GM18499 (cell line): ENCODE measurements at regions not wholly inside any gene's neighbourhood (a gene's known extent, or its start where the extent isn't known, plus 50 kb on each side); places are given as distances from the start of the nearest gene placed in this dataset.

Experiments
- ATAC-seq: cut with Tn5 transposase; IDR thresholded peaks from one replicate; pipeline ENCODE4 v1.9.1; 2021; ENCODE audit warnings: moderate number of reproducible peaks; ENCODE audit not compliant: insufficient read depth, unreplicated experiment

- ATAC-seq = no peak
Observed at GRCh38 chr4:140316799-140317198, 56.6 kb upstream of the SCOC start.

- no peak for ATAC-seq
Observed at GRCh38 chr4:140315970-140316369, 57.5 kb upstream of the SCOC start.

DNA sequence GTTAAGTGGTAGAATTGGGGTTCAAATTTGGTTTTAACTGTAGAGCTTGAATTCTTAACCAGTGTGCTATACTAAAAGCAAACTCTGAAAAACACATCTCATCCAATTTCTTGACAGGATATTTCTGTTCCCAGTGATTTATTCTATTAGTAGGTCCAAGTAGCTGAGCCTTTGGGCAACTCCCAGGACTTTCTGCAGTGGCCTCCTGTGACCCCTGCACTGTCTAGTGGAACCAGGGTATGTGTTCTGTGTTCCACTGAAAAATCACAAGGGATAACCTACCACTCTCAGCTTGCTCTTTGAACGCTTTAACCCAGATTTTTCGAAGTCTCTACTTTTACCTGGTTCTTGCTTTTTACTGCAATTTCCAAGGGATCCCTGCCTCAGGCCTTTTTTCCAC is 58.0 kb upstream of the SCOC start:
- no peak for ATAC-seq

- no peak for ATAC-seq
Observed at GRCh38 chr4:140315019-140315418, 58.4 kb upstream of the SCOC start.

- ATAC-seq = no peak
Observed at GRCh38 chr4:140312100-140312499, 61.3 kb upstream of the SCOC start.

DNA sequence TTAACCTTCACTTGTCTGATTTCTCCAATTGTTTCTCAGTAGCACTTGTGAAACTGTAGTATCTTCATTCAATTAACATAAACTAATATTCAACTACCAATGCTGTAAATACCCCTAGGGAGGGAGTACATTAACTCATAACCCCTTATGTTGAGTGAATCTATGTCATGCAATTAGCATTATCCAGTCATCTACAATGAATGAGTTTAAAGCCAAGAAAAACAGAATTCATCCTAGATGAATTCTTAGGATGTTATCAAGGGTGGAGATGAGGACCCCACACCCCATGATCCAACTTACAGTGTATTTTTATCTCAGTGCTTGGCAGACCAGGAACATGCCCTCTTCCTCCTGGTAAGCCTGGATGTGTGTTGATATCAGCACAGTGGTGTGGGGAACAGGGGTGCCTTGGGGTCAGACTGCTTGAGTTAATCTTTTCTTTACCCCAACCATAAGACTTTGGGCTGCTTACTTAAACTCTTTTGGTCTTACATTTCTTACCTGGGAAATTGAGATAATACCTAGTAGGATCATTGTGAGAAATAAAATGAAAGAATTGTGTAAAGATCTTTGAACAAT is 62.1 kb upstream of the SCOC start:
- ATAC-seq = no peak

GRCh38 chr4:140309124-140309870 is 64.1 kb upstream of the SCOC start:
- no peak for ATAC-seq

GRCh38 chr4:140308366-140309123 is 64.9 kb upstream of the SCOC start:
- ATAC-seq = no peak

- no peak for ATAC-seq
Observed at GRCh38 chr4:140305053-140305452, 68.4 kb upstream of the SCOC start.

DNA sequence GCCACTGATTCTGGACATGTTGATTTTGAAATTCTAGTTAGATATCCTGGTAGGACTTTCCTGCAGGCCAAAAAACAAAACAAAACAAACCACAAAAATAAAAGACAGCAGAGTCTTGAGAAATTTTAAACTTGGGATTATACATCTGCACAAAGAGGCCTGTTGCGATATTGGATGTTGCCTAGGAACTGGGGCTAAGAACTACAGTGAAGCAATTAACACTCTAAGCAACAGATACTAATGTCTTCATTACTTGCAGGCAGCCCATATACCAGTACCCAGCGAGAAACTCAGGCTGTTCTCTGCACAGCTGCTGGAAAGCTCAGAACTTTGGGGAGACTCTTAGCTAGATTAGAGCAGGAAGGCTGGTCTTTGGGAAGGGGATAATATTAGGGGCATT is 69.1 kb upstream of the SCOC start:
- no peak for ATAC-seq

DNA sequence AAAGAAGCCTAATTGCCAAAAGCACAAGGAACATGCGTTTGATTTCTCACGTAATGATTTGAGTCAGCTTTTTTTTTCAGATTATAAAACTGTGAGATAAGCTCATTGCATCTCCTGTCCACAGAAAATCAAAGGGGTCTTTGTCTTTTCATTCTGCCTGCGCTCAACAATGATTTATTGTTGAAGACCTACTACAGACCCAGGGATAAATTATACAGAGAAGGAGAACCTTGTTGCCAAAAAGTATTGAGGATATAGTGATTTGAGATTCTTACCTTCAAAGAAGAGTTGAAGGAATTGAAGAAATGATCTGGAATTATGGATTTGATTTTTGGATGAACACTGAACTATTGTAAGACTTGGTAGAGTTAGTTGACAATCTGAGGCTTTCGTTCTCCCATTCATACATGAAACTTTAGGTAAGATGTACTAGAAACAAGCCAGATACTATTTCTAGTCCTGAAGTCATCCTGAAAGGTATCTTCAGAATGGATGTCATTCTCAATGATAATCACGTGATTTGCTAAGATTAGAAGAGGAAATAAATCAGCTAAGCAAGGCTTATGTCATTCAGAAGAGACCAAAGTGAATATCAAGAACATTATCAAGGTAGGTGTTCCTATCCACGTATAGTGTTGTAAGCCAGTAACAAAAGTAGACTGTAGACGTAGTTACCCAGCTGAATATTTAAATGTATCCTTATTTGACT is 71.1 kb upstream of the SCOC start:
- no peak for ATAC-seq

DNA sequence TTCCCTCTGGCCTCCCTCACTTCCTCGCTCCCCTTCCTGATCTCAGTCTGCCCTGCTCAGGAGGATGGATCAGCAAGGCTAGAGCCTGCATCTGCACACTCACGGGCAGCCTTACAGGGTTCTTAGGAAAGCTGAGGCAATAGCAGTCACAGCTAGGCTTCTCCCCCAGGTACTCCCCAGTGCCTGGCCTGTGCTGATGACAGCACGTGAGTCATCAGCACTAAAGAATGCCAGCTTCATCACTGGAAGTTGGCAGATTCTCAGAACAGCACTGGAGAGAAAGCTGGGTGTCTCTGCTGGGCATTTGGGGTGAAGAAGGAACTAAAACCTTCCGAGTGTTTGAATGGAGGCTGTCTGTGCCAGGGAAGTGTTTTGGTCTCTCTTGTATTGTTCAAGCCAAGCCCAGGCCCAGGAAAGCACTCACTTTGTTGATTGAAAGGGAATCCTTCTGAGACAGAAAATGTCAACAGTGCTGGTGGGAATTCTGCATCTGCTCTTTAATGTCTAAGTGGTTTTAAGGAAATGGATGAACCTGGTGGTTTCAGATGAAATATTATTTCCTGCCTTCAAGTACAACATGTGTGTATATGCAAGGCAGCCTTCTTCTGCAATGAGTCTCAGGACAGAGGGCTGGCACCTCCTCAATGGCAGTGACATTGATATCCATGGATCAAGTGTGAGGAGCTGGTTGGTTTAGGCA is 73.0 kb upstream of the SCOC start:
- no peak for ATAC-seq

DNA sequence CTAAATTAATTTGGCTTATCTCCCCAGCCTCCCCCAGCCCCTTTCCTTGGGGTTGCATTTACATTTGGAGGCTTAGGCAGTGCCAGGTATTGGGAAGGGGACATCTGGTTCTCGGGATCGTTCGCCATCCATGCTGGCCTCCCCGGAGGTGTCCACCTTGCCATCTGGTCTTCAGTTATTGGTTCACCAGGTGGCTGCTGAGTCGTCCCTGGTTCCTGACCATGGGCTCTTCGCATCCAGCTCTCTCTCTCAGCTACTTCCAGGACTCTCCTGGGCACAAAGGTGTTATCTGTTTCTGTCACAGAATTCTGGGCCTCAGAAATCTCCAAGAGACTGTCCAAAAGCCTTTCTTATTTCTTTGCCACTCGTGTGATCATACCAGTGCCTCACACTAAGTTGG is 75.4 kb upstream of the SCOC start:
- no peak for ATAC-seq

DNA sequence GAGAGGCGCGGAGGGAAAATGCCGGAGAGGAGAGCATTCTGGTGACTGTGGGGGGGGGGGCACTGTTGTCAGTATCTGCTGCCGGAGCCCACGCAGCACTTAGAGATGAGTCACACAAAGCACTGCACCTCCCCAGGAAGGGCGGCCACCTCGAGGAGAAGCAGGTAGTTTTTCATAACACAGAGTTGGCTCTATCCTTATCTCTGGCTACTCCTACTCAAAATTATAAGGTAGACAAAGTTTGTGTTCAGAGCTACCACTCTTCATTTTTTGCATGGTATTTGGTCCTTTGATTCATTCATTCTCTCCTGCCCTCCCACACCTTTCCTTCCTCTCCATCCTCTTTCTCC is 76.2 kb upstream of the SCOC start:
- ATAC-seq = no peak

DNA sequence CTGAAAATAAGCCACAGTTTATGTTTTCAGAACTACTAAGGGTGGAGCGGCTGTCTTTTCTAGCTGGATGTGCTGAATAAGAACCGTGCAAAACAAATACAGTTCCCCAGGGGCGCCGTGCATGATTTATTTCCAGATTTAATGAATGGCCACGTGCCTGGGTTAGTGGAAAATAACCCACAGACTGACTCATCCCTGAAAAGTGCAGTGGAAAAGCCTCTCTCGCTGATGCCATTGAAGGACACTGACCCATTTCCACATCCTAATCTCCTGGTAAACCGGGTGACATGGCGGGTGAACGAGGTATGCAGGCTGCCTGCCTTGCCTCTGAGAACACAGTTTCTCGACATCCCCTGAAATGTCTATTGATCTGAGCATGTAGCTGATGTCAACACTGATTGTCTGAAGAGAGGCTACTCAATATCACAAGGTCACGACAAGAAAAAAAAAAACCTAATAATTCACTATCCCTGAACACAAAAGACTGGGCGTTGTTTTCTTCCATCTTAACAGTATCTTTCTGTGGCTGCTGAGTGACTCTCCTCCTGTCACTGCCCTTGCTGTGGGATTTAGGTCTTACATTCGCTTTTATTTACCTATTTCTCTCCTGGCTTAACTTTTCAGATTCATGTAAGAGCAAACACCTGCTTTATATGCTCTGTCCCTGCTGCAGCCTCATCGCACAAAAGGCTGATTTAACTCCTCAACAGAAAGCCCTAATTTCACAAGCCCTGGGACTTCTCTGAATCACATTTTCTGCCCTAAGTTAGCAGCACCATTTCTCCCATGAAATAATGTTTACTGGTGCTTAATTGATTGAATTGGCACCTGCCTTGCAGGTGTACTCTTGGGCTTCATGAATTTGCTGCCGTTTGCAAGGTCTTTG is 76.9 kb upstream of the SCOC start:
- ATAC-seq = no peak

DNA sequence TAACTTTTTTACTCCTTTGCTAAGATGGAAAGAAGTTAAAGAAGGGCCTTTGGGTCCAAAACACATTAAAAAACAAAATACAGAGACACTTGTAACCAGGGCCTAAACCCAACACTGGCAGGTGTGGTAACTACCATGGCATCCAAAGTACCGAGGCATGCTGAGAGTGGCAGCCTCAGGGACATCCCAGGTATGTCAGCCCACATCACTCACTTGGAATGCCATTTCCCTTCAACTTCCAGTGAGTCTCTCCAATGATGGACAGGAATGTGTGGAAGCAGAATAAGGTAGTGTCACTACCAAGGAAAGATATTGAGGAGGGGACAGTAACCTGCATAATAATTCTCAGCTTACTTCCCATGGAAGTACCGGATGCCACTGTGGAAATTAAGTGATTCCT is 79.5 kb upstream of the SCOC start:
- no peak for ATAC-seq

GRCh38 chr4:140291259-140291658 is 82.2 kb upstream of the SCOC start:
- ATAC-seq = no peak

DNA sequence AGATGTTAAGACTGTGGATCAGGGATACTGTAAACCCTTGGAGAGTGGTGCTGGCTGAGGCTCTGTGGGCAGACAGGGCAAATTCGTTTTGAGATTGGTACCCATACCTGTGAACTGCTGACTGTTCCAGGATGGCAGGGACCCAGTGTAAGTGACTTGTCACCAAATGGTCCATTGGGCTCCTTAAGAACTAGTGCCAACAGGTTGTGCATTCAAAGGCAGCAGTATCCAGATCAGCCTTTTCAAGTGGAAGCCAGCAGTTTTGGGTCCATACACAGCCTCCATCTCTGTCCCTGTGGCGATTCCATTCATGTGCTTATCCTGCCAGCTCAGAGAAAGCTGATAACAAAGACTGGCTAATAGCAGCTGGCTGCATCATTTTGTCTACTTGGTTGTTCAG is 84.0 kb upstream of the SCOC start:
- no peak for ATAC-seq

DNA sequence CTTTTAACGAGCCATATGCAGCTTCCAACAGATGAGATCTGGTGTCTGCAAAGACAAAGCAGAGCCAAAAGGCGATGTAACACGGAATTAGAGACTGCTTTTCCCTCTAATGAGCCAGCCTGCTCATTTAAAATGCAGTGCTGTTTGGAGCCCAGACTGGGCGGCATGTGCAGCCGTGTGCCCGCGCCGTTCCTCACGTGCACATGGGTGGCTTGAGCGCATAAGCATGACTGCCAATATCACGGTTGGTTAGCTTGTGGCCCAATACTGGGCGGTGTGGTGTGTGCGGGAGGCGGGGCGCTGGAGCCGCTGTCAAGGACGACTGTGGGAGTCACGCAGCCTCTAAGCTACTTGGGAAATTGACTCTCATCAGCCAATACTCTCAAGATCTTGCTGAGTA is 87.0 kb upstream of the SCOC start:
- no peak for ATAC-seq

GRCh38 chr4:140284456-140284855 is 89.0 kb upstream of the SCOC start:
- ATAC-seq = no peak
